MV-4-11 (cell line): ENCODE measurements at regions not wholly inside any gene's neighbourhood (a gene's known extent, or its start where the extent isn't known, plus 50 kb on each side); places are given as distances from the start of the nearest gene placed in this dataset.
A peak's percentile ranks its signal among the peaks of the same experiment; 100 is the strongest.

Experiments
- DNase-seq: peaks from one replicate; lab custom pipeline; 2025; lab: John Stamatoyannopoulos, UW

DNA sequence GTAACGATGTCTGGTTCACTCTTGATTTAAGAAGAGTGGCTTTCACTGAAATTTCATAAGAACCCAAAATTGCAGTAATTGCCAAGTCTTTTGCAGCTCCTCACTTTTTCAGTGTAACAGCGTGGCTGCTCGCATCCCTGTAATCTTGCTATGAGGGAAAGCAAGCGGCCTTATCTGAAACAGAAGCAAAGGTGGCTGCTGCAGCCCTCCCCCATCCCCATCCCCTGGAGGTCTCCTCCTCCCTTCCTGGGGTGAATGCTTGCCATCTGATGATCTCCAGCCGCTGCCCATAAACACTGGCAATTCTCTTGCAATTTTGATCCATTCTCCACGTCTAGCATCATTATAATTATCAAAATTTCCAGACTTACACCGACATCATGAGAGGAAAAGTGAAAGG is 182.5 kb upstream of the ASIC2 start:
- DNase-seq: no peak

GRCh38 chr17:33481652-33482051 is 188.6 kb upstream of the ASIC2 start:
- no peak for DNase-seq

DNA sequence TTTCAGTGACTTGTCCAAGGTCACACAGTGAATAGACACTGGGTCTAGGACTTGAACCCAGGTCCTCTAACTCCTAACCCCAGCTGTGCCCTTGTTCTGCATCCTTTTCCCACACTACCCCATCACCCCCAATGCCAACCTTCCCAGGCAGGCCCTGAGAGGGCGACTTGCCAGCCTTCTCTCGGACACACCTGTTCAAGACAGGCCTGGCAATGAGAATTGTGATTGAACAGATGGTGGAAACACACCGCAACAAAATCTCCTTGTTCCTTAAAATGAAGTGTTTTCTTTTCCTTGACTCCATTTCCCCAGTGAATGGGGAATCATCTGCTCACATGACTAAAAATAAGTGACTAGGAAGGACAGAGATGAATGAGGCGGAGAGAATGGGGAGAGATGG is 189.5 kb upstream of the ASIC2 start:
- DNase-seq: no peak

GRCh38 chr17:33484559-33484958 is 191.5 kb upstream of the ASIC2 start:
- no peak for DNase-seq

DNA sequence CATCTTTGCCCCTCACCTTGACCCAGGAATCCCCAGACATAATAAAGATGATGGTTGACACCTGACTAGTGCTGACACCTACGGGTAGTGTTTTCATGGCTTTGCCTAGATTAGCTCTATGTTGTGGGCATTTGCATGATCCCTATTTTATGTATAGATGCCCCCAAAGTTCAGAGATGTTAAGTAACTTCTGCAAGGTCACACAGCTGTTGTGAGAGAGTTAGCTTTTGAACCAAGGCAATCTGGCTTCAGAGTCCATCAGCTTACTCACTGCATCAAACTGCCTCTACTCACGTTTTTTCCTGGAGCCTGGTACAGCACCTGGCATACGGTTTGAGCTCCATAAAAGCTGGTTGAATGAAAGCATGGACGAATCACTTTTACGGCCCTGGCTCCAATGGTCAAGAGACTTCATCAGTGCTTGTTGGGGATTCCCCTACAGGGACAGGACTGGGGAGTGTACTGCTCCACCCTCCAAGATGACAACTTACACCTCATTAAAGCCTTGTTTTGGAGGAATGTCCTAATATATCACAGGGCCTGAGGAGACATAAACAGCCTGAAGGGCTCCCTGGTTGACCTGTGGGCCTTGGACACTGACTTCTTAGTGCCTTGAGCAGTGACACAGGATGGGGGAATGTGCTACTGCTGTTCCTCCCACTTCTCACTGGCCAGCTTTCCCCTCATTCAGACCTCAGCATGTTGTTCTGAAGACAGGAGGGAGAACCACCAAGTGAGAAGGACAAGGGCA is 193.2 kb upstream of the ASIC2 start:
- DNase-seq: no peak

DNA sequence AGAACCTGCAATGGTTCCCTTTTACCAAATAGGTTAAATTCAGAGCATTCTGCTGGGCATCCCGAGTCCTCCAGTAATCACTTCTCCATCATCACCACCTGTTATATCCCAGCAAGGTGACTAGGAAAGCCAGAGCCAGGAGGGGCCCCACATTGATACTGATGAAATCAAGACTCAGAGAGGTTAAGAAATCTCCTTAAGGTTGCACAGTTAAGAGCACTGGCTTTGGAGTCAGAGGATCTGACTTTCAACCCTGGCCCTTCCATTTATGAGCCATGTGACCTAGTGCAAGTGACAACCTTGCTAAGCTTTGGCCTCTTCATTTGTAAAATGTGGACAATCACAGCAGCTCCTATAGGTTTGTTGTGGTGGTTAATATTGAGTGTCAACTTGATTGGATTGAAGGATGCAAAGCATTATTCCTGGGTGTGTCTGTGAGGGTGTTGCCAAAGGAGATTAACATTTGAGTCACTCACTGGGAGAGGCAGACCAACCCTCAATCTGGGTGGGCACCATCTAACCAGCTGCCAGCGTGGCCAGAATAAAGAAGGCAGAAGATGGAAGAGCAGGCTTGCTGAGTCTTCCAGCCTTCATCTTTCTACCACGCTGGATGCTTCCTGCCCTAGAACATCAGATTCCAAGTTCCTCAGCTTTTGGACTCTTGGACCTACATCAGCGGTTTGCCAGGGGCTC is 194.2 kb upstream of the ASIC2 start:
- no peak for DNase-seq

DNA sequence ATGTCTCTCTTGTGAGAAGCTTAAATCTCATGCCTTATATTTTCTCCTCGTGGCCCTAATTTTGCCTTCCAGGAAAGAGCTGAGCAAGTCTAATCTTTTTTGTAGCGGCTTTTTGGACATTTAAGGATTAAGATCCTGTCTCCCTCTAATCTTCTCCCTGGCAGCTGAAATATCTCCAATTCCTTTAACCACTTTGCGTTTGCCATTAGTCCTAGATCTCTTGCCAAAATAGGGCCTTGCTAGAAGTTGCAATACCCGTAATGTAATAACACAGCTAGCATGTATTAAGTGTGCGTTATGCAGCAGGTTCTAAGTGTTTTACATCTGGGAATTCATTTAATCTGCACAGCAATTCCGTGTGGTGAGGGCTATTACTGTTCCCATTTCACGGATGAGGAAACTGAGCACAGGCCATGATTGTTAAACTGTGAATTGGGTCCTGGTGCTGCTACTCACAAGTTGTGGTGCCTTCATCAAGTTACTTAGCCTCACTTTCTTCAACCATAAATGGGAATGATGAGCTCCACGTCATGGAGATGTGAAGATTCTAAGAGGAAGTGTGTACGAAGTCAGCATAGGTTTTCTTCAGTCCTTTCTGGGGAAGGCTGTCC is 198.9 kb upstream of the ASIC2 start:
- DNase-seq: no peak

DNA sequence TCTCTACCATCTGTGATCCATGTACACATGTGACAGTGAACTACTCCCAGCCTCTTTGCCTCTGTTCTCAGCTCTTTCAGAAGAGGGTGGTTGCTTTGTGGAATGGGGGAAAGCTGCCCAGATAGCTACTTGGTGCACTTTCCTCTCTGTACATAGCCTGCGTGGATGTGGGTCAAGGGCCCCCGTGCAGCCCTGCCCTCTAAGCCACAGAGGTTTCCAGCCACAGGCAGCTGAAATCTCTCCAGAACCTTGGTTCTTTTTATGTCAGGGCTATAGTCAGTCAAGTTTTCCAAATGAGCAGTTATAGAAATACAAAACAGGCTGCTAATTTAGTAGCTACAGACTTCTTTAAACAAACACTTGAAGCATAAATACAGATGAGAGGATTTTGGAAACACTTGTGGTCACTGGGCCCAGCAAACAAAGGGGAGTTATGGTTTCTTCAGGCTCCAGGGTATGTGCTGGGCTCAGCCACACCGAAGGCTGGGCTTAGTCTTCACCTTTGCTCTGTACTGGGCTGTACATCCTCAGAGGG is 199.7 kb upstream of the ASIC2 start:
- no peak for DNase-seq

DNA sequence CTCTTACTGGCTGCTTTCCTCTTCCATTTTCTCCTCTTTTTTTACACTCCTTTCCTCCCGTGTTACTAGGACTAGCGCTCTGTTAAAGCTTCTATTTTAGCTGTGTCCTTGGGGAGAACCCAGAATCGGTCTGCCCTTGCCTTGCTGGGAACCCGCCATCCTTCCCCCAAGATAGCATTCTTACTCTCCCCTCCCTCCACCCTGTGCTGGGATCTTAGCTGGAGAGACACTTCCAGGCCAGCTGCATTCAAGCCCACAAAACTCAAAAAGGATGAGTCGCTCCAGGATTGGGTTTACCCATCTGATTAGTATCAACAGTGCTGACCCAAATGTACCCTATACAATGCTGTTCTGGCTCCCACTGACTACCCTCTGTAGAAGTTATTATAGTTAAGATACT is 200.5 kb upstream of the ASIC2 start:
- DNase-seq: no peak

GRCh38 chr17:33494151-33494550 is 201.1 kb upstream of the ASIC2 start:
- no peak for DNase-seq

GRCh38 chr17:33497623-33498022 is 204.5 kb upstream of the ASIC2 start:
- DNase-seq: no peak

GRCh38 chr17:33498069-33498468 is 205.0 kb upstream of the ASIC2 start:
- DNase-seq: no peak

- DNase-seq: no peak
These were observed 205.9 kb upstream of the ASIC2 start for GRCh38 chr17:33499040-33499439.

GRCh38 chr17:33500151-33500550 is 207.1 kb upstream of the ASIC2 start:
- DNase-seq: no peak

DNA sequence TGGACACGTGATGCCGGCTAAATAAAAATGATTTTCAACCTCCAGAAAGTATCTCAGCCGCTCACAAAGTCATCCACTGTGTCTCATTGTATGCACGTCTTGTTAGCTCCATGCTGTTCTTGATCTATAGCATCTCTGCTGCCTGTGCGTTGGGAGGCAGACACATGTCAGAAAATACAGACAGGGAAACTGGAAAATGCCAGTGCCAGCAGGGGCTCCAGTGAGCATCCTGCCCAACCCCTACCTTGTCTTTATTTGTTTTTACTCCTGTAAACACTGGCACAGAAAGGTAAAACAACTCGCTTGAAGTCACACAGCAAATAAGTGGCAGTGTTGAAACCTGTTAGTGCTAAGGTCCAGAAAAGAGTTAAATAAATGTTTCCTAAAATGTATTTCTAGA is 208.1 kb upstream of the ASIC2 start:
- no peak for DNase-seq

DNA sequence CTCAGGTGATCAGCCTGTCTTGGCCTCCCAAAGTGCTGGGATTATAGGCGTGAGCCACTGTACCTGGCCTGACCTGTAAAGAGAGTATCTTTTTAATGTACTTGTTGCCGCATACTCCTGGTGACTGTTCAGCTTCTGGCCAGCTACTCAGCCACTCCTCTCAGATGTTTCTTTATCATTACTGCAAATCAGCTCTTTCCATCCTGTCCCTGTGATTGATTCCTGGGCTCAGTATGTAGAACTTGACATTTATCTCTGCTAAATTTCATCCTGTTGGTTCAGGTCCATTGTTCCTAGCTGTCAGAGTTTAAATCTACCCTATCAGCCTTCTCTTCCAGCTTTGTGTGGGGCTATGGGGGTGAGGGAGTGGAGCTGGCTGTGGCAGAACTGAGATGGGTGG is 211.5 kb upstream of the ASIC2 start:
- DNase-seq: no peak

DNA sequence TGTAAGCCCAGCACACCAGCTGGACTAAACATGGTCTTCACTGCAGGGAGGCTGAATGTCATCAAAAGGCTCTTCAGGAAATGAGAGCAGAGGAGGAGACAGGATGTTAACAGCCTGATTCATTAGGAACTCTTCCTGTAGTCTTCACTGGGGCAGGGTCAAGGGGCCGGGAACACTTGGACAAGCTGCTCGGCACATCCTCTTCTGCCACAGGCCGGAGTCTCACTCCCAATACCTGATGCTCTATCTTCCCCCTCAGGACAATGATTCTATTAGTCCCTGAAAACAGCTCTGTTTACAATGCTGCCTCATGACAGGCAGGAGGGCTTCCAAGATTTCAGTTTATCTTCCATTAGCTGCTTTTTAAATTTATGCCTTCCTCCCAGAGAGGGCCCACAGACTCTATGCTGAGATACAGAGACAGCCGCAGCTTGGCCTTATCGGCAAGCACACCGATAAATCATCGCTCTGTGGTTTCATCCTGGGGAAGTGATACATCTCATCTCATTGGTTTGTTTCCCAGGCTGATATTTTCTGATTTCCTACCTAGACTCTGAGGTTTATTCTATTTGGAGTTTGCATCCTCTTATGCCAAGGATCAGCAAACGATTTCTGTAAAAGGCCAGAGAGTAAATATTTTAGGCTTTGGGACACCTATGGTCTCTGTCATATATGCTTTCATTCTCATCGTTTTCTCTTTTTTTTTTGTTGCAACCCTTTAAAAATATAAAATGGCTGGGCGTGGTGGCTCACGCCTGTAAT is 214.0 kb upstream of the ASIC2 start:
- DNase-seq: peak; percentile 80

- no peak for DNase-seq
These were observed 215.1 kb upstream of the ASIC2 start for GRCh38 chr17:33508215-33508614.

GRCh38 chr17:33509331-33509730 is 216.2 kb upstream of the ASIC2 start:
- no peak for DNase-seq

DNA sequence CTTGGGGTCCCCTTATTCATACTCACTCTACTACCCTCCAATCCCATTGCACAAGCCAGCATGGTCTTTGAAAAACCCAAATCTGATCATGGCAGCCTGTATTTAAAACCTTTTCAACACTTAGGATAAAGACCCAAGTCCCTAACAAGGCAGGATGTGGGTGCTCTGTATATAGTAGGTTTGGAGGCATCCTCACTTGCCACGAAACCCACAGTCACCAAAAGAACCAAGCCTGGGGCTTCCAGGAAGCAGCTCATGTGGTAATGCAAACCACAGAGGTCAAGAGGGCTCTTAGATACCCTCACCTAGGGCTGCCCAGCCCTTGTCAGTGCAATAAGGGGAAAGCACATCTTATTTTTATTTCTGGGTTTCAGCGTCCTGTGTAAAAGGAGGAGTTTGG is 218.6 kb upstream of the ASIC2 start:
- peak; percentile 69 for DNase-seq

- no peak for DNase-seq
These were observed 219.0 kb upstream of the ASIC2 start for GRCh38 chr17:33512113-33512512.

DNA sequence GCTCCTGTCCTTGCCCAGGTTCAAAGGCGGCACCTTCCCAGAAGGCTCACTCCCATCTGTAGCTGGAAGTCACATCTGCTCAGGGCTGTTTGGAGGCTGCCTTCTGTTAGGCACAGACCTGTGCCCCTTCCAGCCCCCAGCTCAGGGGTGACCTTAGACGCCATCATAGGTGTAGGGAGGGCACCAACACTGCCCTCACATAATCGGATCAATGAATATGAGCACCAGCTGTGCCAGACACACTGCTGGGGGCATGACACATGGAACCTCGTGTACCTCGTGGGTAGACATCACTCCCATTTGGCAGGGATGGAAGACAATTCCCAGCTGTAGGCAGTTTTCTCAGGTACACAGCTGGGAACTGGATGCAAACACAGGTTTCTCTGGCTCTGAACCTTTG is 220.7 kb upstream of the ASIC2 start:
- DNase-seq: no peak
